ENCODE measurements at regions not wholly inside any gene's neighbourhood (a gene's known extent, or its start where the extent isn't known, plus 50 kb on each side); places are given as distances from the start of the nearest gene placed in this dataset.

DNA sequence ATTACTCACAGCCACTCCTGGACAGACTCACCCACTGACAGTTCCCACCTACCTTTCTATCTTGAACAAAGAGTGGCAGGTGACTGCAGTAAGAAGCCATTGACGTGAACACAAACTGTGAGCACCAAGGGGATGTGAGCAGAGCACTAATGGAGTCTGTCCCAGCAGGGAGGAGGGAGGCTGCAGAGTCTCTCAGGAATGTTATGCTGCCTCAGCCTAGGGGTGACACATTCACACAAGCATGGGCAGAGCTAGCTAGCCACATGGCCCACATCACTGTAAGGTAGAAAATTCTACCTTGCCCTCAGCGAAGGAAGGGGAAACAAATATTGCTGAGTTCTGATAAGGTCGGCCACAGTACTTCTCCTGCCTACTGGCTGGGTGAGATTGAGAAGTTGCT, 56.8 kb upstream of the PTGFRN start:
- H3K4me1 ChIP-seq (ENCODE audit: control insufficient read depth, insufficient read depth, low read length): peaks cover 32% of the 10 kb centered on the region
- DNase-seq (ENCODE audit: low read depth, low spot score) (no peak), ATAC-seq (no peak)
- H3K9me3 ChIP-seq (ENCODE audit: control insufficient read depth, insufficient read depth, low read depth, low read length): no peaks in the 10 kb centered on the region
- no peak overlapping the region for H3K4me3 ChIP-seq (ENCODE audit: low read depth in 2 of 2, low read length in 2 of 2)
- CTCF ChIA-PET: interaction anchor here (1.1 kb wide), 1 partner anchor 116 kb away, joined by 3 read pairs; no protein-coding TSS in a partner anchor
- TF ChIP-seq POLR2AphosphoS5 (IDR thresholded peaks at IDR 0.05; ENCODE audit: low read depth, low read length): no peak
- TF ChIP-seq, protein P1, sequence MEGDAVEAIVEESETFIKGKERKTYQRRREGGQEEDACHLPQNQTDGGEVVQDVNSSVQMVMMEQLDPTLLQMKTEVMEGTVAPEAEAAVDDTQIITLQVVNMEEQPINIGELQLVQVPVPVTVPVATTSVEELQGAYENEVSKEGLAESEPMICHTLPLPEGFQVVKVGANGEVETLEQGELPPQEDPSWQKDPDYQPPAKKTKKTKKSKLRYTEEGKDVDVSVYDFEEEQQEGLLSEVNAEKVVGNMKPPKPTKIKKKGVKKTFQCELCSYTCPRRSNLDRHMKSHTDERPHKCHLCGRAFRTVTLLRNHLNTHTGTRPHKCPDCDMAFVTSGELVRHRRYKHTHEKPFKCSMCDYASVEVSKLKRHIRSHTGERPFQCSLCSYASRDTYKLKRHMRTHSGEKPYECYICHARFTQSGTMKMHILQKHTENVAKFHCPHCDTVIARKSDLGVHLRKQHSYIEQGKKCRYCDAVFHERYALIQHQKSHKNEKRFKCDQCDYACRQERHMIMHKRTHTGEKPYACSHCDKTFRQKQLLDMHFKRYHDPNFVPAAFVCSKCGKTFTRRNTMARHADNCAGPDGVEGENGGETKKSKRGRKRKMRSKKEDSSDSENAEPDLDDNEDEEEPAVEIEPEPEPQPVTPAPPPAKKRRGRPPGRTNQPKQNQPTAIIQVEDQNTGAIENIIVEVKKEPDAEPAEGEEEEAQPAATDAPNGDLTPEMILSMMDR (IDR thresholded peaks at IDR 0.05): no peak
- TF ChIP-seq, protein P2, sequence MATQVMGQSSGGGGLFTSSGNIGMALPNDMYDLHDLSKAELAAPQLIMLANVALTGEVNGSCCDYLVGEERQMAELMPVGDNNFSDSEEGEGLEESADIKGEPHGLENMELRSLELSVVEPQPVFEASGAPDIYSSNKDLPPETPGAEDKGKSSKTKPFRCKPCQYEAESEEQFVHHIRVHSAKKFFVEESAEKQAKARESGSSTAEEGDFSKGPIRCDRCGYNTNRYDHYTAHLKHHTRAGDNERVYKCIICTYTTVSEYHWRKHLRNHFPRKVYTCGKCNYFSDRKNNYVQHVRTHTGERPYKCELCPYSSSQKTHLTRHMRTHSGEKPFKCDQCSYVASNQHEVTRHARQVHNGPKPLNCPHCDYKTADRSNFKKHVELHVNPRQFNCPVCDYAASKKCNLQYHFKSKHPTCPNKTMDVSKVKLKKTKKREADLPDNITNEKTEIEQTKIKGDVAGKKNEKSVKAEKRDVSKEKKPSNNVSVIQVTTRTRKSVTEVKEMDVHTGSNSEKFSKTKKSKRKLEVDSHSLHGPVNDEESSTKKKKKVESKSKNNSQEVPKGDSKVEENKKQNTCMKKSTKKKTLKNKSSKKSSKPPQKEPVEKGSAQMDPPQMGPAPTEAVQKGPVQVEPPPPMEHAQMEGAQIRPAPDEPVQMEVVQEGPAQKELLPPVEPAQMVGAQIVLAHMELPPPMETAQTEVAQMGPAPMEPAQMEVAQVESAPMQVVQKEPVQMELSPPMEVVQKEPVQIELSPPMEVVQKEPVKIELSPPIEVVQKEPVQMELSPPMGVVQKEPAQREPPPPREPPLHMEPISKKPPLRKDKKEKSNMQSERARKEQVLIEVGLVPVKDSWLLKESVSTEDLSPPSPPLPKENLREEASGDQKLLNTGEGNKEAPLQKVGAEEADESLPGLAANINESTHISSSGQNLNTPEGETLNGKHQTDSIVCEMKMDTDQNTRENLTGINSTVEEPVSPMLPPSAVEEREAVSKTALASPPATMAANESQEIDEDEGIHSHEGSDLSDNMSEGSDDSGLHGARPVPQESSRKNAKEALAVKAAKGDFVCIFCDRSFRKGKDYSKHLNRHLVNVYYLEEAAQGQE (IDR thresholded peaks at IDR 0.05; ENCODE audit: insufficient read depth in 1 of 2, low read depth in 2 of 2, low read length in 1 of 2): no peak
- TF ChIP-seq SIN3A (IDR thresholded peaks at IDR 0.05; ENCODE audit: borderline replicate concordance, insufficient read depth, low read depth, low read length): no peak
- no peak for TF ChIP-seq TCF7L2 (IDR thresholded peaks at IDR 0.05; ENCODE audit: low read depth, low read length)
- no TSS peak for BruUV-seq (replicated peaks)
- POLR2A ChIA-PET: no interaction called here
- intact Hi-C loops (cut with micrococcal nuclease; ENCODE audit: unreplicated experiment): no loop called here
- H3K27me3 ChIP-seq (ENCODE audit: control insufficient read depth, insufficient read depth, low read length): no peaks in the 10 kb centered on the region
- no peaks in the 10 kb centered on the region for H3K36me3 ChIP-seq (ENCODE audit: control insufficient read depth, insufficient read depth, low read length)
- in situ Hi-C loops (cut with HindIII; ENCODE audit: low pct_unique_long_range_greater_than_20kb, low sequenced_read_pairs): no loop called here
- H3K27ac ChIP-seq (ENCODE audit: low read length): peak overlapping the region; percentile 34; the same call in 1 of the 2 replicates

DNA sequence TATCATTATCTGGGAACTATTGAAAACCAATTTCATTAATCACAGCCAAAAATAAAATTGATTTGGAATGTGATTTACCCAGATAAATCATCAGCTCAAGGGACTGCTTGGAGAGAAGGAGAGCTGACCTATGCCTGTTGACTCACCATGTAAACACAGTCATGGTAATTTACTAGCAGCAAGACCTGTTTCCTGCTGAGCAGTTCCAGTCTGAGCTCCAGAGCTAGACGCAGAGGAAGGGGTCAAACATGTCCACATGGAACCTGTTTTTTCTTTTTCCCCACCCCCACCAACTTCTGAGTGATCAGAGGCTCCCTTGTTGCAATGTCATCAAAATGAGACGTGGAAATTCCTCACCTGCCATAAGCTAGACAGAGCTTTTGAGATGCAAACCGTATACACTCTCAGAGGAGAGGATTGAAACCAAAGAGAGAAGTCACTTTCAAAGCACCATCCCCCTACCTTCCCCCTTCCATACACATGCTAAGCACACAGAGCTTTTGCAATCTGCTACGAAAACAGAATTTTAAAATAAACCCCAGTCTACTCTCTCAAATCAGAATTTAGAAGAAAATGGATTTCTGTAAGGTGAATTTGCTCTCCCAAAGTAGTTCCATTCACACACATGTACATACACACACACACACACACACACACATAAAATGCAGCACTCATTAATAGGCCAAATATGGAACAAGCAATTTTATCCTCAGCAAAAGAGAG, 55.9 kb upstream of the PTGFRN start:
- intact Hi-C loops (cut with micrococcal nuclease; ENCODE audit: unreplicated experiment): no loop called here
- Histone ChIP-seq H3K9me3 (ENCODE audit: control insufficient read depth, insufficient read depth, low read depth, low read length) (no peaks in the 10 kb centered on the region), H3K36me3 (ENCODE audit: control insufficient read depth, insufficient read depth, low read length) (no peaks in the 10 kb centered on the region), H3K4me3 (ENCODE audit: low read depth in 2 of 2, low read length in 2 of 2) (peak overlapping the region in 1 of 2 experiments; percentile 16; a peak in 1 of 4 replicates), H3K27me3 (ENCODE audit: control insufficient read depth, insufficient read depth, low read length) (no peaks in the 10 kb centered on the region), H3K27ac (ENCODE audit: low read length) (peak overlapping the region; percentile 65), H3K4me1 (ENCODE audit: control insufficient read depth, insufficient read depth, low read length) (peaks cover 32% of the 10 kb centered on the region)
- ChIA-PET POLR2A (no interaction called here), CTCF (interaction anchor here (0.6 to 1.1 kb wide), 6 partner anchors 56 to 279 kb away, joined by 3 to 7 read pairs (median 4); partner anchors contain the start of gene TTF2)
- peak; percentile 98 for ATAC-seq
- TF ChIP-seq TCF7L2 (IDR thresholded peaks at IDR 0.05; ENCODE audit: low read depth, low read length): no peak
- peak; percentile 41 for DNase-seq (ENCODE audit: low read depth, low spot score)
- BruUV-seq (replicated peaks): no TSS peak
- in situ Hi-C loops (cut with HindIII; ENCODE audit: low pct_unique_long_range_greater_than_20kb, low sequenced_read_pairs): no loop called here

DNA sequence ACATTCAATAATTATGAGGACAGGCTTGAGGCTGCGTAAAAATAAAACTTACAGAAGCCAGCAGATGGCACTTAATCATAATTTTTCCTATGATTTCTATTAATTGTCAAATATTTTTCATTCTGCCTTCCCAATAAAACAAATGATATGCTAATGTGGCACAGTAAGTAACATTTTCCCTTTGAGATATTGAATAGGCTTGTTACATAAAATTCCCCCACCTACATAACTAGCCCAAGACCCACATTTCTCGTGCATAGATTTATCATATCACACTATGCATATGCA, 55.4 kb upstream of the PTGFRN start:
- in situ Hi-C loops (cut with HindIII; ENCODE audit: low pct_unique_long_range_greater_than_20kb, low sequenced_read_pairs) (no loop called here), intact Hi-C loops (cut with micrococcal nuclease; ENCODE audit: unreplicated experiment) (no loop called here)
- no peak; the same call in 1 of the 2 replicates for ATAC-seq
- POLR2A ChIA-PET: no interaction called here
- no TSS peak for BruUV-seq (replicated peaks)
- TF ChIP-seq, protein P2 (IDR thresholded peaks at IDR 0.05; ENCODE audit: insufficient read depth in 1 of 2, low read depth in 2 of 2, low read length in 1 of 2): no peak
- TF ChIP-seq, protein P1 (IDR thresholded peaks at IDR 0.05): peak; percentile 15; the same call in 1 of the 2 replicates
- CTCF ChIA-PET: interaction anchor here (0.6 kb wide), 1 partner anchor 57 kb away, joined by 4 read pairs; no protein-coding TSS in a partner anchor
- H3K36me3 ChIP-seq (ENCODE audit: control insufficient read depth, insufficient read depth, low read length): no peaks in the 10 kb centered on the region
- H3K27me3 ChIP-seq (ENCODE audit: control insufficient read depth, insufficient read depth, low read length): no peaks in the 10 kb centered on the region
- peaks cover 32% of the 10 kb centered on the region for H3K4me1 ChIP-seq (ENCODE audit: control insufficient read depth, insufficient read depth, low read length)
- peak overlapping the region; percentile 65; the same call in 1 of the 2 replicates for H3K27ac ChIP-seq (ENCODE audit: low read length)
- H3K9me3 ChIP-seq (ENCODE audit: control insufficient read depth, insufficient read depth, low read depth, low read length): no peaks in the 10 kb centered on the region
- DNase-seq (ENCODE audit: low read depth, low spot score): no peak
- no peak overlapping the region for H3K4me3 ChIP-seq (ENCODE audit: low read depth in 2 of 2, low read length in 2 of 2)

Data from Panc1 (cell line).